ENCODE measurements at regions not wholly inside any gene's neighbourhood (a gene's known extent, or its start where the extent isn't known, plus 50 kb on each side); places are given as distances from the start of the nearest gene placed in this dataset.

- dilution Hi-C loops (cut with MboI; ENCODE audit: extremely low pct_ligation_motif_present, low sequenced_read_pairs) = no loop called here
Measured at GRCh38 chr21:7957713-7958064, 2563.7 kb upstream of the TPTE start.

More at GRCh38 chr21:7957713-7958064, 2563.7 kb upstream of the TPTE start:
- H3K9me3 ChIP-seq (ENCODE audit: control insufficient read depth, low read depth, low read length) = peaks cover 37% of the 10 kb centered on the region
- no peak for TF ChIP-seq EZH2 (IDR thresholded peaks at IDR 0.05; ENCODE audit: low read length)
- TF ChIP-seq CTCF (optimal IDR thresholded peaks at IDR 0.05 in 1 of 3, IDR thresholded peaks at IDR 0.05 in 1 of 3, conservative IDR thresholded peaks at IDR 0.05 in 1 of 3; ENCODE audit: extremely low read depth in 1 of 3, insufficient read depth in 2 of 3, low read length in 3 of 3) = no peak
- DNase-seq (ENCODE audit: low read depth, low spot score) = no peak
- no peaks in the 10 kb centered on the region for H4K20me1 ChIP-seq (ENCODE audit: control insufficient read depth, extremely low read depth, insufficient read depth, low read length)
- H3K4me2 ChIP-seq (ENCODE audit: control insufficient read depth, extremely low read depth, insufficient read depth, low read depth, low read length) = no peak overlapping the region
- no peak for FAIRE-seq
- no peaks in the 10 kb centered on the region for H3K36me3 ChIP-seq (ENCODE audit: control insufficient read depth in 2 of 2, extremely low read depth in 1 of 2, insufficient read depth in 2 of 2, low read length in 2 of 2)
- H3K27ac ChIP-seq (ENCODE audit: control insufficient read depth, insufficient read depth, low read length) = no peak overlapping the region
- no peak overlapping the region for H3K4me3 ChIP-seq (ENCODE audit: control insufficient read depth in 2 of 3, extremely low read depth in 1 of 3, insufficient read depth in 2 of 3, low read depth in 1 of 3, low read length in 3 of 3)
- H3K9me1 ChIP-seq (ENCODE audit: control insufficient read depth, extremely low read depth, insufficient read depth, low read length) = no peaks in the 10 kb centered on the region
- H2AFZ ChIP-seq (ENCODE audit: control insufficient read depth, low read length) = no peak overlapping the region
- H3K79me2 ChIP-seq (ENCODE audit: control insufficient read depth, insufficient read depth, low read length) = no peaks in the 10 kb centered on the region
- H3K4me1 ChIP-seq (ENCODE audit: control insufficient read depth, extremely low read depth, insufficient read depth, low read length) = no peaks in the 10 kb centered on the region
- H3K27me3 ChIP-seq (ENCODE audit: control insufficient read depth, extremely low read depth, insufficient read depth, low read length) = no peaks in the 10 kb centered on the region
- H3K9ac ChIP-seq (ENCODE audit: control insufficient read depth, extremely low read depth, insufficient read depth, low read length) = no peak overlapping the region

Data from keratinocyte (primary cell).